HCT116 (cell line): ENCODE measurements at regions not wholly inside any gene's neighbourhood (a gene's known extent, or its start where the extent isn't known, plus 50 kb on each side); places are given as distances from the start of the nearest gene placed in this dataset.

Experiments used
- CBX3 ChIP-seq: IDR thresholded peaks from 2 replicates; pipeline ENCODE4 v1.6.1; 2012; ENCODE audit warnings: low read depth
- CEBPB ChIP-seq: IDR thresholded peaks from 2 replicates; pipeline ENCODE4 v1.6.1; 2012; ENCODE audit warnings: low read depth
- EGR1 ChIP-seq: IDR thresholded peaks from 2 replicates; pipeline ENCODE4 v1.6.1; 2012; ENCODE audit warnings: low read depth
- EZH2 ChIP-seq: fragments of 200-600 bp; sonication (generic); IDR thresholded peaks from 2 replicates; pipeline ENCODE4 v1.6.1; 2017; ENCODE audit warnings: antibody characterized with exemption, mixed run types
- FOSL1 ChIP-seq: IDR thresholded peaks from 2 replicates; pipeline ENCODE4 v1.6.1; 2012; ENCODE audit warnings: low read depth
- JUND ChIP-seq: IDR thresholded peaks from 2 replicates; pipeline ENCODE4 v1.6.1; 2012
- POLR2A ChIP-seq: IDR thresholded peaks from 2 replicates; pipeline ENCODE4 v1.7.0; 2011; ENCODE audit warnings: borderline replicate concordance; ENCODE audit not compliant: insufficient read depth, insufficient read length; ENCODE audit errors: extremely low read depth
- POLR2AphosphoS5 ChIP-seq: IDR thresholded peaks from 2 replicates; pipeline ENCODE4 v1.6.1; 2011; ENCODE audit warnings: mild to moderate bottlenecking, low read depth, low read length, moderate library complexity
- RAD21 ChIP-seq: IDR thresholded peaks from 2 replicates; pipeline ENCODE4 v1.6.1; 2012; ENCODE audit warnings: low read depth, mild to moderate bottlenecking
- SP1 ChIP-seq: IDR thresholded peaks from 2 replicates; pipeline ENCODE4 v1.6.1; 2012; ENCODE audit warnings: low read depth
- TCF7L2 ChIP-seq: IDR thresholded peaks from 2 replicates; pipeline ENCODE4 v1.7.0; 2011; ENCODE audit warnings: borderline replicate concordance, inconsistent platforms; ENCODE audit not compliant: insufficient read depth, insufficient read length; ENCODE audit errors: extremely low read depth
- YY1 ChIP-seq: IDR thresholded peaks from 2 replicates; pipeline ENCODE4 v1.6.1; 2011; ENCODE audit warnings: low read length, low read depth, moderate library complexity, mild to moderate bottlenecking; ENCODE audit not compliant: insufficient replicate concordance; ENCODE audit errors: extremely low read depth
- TF ChIP-seq, protein P1 (sequence below), 3 experiments: fragments of 200-600 bp in 1 of 3; sonication (generic) in 1 of 3; IDR thresholded peaks in 2 of 3; conservative IDR thresholded peaks in 1 of 3; 2 replicates each; pipeline ENCODE4 v1.5.1; 2012 to 2017; ENCODE audit warnings: low read depth in 2 of 3, low read length in 2 of 3, antibody characterized with exemption in 1 of 3, borderline replicate concordance in 1 of 3, control low read depth in 1 of 3, mild to moderate bottlenecking in 1 of 3, mixed read lengths in 1 of 3, mixed run types in 1 of 3, moderate library complexity in 1 of 3; ENCODE audit not compliant: insufficient read depth in 1 of 3
- TF ChIP-seq, protein P2 (sequence below): IDR thresholded peaks from 2 replicates; pipeline ENCODE4 v1.6.1; 2012

DNA sequence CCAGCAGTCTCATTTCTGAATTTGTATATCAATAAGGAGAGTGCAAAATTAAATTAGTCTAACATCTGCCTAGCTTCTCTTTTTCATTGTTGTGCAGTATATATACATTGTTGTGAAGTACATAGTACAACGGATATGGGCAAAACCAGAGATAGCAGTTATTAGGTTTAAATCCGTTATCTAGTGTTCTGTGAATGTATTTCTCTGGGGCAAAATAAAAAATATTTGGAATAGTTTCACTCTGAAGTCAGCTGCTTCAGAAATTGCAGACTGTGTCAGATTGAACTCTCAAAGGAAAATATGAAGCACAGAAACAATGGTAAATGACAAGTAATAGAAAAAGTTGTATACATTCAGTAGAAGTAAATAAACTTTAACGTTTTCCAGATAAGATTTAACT, 836.5 kb upstream of the CXADR start:
- TF ChIP-seq, protein P1, sequence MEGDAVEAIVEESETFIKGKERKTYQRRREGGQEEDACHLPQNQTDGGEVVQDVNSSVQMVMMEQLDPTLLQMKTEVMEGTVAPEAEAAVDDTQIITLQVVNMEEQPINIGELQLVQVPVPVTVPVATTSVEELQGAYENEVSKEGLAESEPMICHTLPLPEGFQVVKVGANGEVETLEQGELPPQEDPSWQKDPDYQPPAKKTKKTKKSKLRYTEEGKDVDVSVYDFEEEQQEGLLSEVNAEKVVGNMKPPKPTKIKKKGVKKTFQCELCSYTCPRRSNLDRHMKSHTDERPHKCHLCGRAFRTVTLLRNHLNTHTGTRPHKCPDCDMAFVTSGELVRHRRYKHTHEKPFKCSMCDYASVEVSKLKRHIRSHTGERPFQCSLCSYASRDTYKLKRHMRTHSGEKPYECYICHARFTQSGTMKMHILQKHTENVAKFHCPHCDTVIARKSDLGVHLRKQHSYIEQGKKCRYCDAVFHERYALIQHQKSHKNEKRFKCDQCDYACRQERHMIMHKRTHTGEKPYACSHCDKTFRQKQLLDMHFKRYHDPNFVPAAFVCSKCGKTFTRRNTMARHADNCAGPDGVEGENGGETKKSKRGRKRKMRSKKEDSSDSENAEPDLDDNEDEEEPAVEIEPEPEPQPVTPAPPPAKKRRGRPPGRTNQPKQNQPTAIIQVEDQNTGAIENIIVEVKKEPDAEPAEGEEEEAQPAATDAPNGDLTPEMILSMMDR (IDR thresholded peaks at IDR 0.05 in 2 of 3, conservative IDR thresholded peaks at IDR 0.05 in 1 of 3; ENCODE audit: borderline replicate concordance in 1 of 3, insufficient read depth in 1 of 3, low read depth in 2 of 3, low read length in 2 of 3), result no peak
- TF ChIP-seq POLR2A, result no peak
- TF ChIP-seq POLR2AphosphoS5, result no peak
- TF ChIP-seq CEBPB, result no peak
- no peak for TF ChIP-seq JUND
- TF ChIP-seq, protein P2, sequence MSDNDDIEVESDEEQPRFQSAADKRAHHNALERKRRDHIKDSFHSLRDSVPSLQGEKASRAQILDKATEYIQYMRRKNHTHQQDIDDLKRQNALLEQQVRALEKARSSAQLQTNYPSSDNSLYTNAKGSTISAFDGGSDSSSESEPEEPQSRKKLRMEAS, result no peak
- TF ChIP-seq FOSL1, result no peak
- TF ChIP-seq YY1, result no peak
- TF ChIP-seq EGR1, result no peak
- no peak for TF ChIP-seq RAD21
- TF ChIP-seq TCF7L2, result no peak
- no peak for TF ChIP-seq CBX3
- TF ChIP-seq EZH2, result no peak
- TF ChIP-seq SP1, result no peak
